NCI-H82 treated with DMSO at 0.1 percent for 48 hours (cell line): ENCODE measurements at regions not wholly inside any gene's neighbourhood (a gene's known extent, or its start where the extent isn't known, plus 50 kb on each side); places are given as distances from the start of the nearest gene placed in this dataset.

ENCODE experiments used
- DNase-seq: peaks from one replicate; lab custom pipeline; 2025; ENCODE audit not compliant: unreplicated experiment; lab: John Stamatoyannopoulos, UW

DNA sequence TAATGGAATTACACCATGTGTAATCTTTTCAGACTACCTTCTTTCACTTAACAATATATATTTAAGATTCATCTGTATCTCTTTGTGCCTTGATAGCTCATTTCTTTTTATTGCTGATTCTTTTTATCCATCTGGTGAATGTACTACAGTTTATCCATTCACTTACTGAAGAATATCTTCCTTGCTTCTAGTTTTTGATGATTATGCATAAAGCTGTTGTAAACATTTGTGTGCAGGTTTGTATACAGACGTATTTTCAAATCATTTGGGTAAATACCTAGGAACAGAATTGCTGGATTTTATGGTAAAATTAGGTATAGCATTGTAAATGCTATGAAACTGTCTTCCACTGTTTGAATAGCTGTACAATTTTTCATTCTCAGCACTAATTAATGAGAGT lies 592.6 kb upstream of the HS6ST1 start:
- no peak for DNase-seq

DNA sequence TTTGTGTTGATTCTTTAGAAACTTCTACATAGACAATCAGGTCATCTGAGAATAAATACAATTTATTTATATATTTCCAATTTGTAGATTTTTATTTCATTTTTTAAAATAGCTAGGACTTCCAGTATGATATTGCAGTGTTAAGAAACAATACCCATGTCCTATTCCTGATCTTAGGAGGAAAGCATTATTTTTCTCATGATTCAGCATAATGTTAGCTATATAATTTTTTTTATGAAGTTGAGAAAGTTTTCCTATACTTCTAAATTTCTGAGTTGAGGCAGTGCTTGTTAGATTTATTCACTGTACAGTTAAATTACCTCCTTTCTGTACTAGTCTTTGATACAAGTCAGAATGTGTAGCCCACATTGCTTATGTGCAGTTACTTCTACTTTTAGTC lies 595.7 kb upstream of the HS6ST1 start:
- no peak for DNase-seq

DNA sequence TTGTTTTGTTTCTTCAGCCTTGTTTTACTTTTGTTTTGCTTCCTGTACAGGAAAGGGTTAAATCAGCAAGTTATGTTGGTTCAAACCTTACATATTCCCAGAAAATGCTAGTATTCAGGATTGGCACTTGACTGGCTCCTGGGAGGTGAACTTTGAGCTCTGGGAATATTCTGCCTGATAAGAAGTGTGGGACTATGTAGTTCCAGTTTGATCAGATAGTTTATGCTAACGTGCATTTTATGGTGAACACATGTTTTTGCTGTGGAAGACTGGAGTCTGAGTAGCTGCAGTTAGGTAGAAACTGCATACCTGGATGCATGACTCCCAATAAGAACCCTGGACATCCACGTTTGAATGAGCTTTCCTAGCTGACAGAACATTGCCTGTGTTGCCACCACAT lies 603.1 kb upstream of the HS6ST1 start:
- DNase-seq: no peak

- no peak for DNase-seq
These were observed 603.5 kb upstream of the HS6ST1 start for GRCh38 chr2:128922154-128922553.

DNA sequence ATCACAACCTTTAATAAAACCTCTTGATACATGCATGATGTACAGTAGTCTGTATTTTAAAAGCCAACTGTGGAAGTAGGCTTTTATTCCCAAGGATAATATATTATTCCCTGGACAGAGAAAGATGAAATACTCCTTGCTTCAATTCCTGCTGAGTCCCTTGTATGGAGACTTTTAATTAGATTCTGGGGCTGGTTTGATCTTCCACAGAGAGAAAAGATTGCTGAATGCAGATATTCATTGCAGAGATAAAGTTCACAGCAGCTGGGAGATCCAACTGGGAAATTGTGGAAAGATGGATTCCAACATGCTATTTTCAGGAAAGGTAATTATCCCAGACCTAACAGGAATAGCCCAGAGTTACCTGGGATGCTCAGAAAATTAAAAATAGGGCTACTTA lies 607.0 kb upstream of the HS6ST1 start:
- no peak for DNase-seq

GRCh38 chr2:128930101-128930500 lies 611.4 kb upstream of the HS6ST1 start:
- no peak for DNase-seq

DNA sequence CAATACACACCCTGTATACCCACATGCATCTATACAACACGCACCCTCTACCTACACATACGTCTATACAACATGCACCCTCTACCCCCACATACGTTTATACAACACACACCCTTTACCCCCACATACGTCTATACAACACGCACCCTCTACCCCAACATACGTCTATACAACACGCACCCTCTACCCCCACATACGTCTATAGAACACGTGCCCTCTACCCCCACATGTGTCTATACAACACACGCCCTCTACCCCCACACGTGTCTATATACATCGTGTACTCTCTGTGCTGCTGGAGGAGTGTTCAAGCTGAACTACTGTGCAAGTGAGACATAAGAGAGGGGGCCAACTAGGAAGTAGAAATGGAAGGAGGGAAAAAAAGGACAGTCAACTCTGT lies 621.7 kb upstream of the HS6ST1 start:
- no peak for DNase-seq

DNA sequence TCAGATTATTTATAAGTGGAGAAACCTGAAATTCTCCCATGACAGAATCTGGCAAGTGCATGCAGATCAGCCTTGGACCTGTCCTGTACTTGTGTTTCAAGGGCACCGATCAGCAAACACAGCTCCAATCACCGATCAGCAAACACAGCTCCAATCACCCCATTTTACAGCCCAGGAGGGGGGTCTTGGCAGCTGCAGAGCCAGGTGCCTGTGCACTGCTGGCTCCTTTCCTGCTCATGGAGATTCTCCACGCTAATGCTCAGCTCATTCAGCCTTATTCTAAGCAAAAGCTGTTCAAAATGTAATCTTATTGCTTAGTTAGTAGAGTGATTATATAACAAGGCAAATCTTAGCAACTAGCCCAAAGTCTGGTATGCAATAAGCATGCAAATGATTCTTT lies 623.1 kb upstream of the HS6ST1 start:
- no peak for DNase-seq

DNA sequence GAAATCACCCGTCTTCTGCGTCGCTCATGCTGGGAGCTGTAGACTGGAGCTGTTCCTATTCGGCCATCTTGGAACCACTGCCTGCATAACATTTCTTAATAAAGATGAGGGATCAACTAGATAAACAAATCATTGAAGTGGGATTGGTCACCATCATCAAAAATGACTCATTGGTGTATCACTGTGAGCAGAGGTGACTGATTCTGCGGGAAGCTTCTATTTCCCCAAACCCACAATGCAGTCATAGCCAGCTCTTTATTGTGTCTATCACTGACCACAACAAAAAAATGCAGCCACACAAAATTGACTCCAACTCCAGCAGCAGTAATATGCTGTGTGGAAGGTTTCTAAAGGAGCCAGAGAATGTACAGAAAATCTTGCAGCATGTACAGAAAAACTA lies 630.7 kb upstream of the HS6ST1 start:
- DNase-seq: no peak

DNA sequence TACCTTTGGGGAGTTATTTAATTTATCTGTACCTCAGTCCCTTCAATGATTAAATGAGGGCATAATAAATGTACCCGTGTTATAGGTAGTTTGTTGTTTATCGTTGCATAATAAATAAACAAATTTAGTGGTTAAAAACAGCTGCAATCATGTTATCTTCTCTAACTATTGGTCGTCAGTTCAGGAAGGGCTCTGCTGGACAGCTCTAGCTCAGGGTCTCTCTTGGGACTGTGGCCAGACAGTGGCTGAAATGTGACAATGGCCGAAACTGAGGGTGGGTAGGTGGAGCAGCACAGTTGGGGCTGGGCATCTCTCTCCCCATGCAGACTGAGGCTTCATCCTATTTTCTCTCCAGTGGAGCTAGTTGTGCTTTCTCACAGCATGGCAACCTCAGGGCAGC lies 632.1 kb upstream of the HS6ST1 start:
- DNase-seq: no peak

GRCh38 chr2:128958241-128958640 lies 639.6 kb upstream of the HS6ST1 start:
- no peak for DNase-seq

- DNase-seq: no peak
These were observed 649.0 kb upstream of the HS6ST1 start for GRCh38 chr2:128967646-128968045.

DNA sequence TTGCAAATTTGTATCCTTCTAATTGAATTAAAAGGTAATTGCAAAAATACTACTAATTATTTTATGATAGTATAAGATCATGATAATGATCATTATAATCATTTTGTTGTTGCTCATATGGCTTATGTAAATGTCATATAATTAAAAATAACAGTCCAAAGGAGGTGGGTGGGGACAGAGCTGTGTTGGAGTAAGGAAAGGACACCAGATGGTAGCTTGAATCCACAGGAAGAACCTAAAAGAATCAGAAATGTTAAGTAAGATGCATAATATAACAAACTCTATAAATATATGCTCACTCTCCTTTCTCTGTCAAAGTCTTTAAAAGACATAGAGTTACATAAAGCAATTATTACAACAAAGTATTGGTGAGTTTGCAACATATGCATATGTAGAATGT lies 650.7 kb upstream of the HS6ST1 start:
- no peak for DNase-seq

- no peak for DNase-seq
These were observed 651.9 kb upstream of the HS6ST1 start for GRCh38 chr2:128970332-128971116.

DNA sequence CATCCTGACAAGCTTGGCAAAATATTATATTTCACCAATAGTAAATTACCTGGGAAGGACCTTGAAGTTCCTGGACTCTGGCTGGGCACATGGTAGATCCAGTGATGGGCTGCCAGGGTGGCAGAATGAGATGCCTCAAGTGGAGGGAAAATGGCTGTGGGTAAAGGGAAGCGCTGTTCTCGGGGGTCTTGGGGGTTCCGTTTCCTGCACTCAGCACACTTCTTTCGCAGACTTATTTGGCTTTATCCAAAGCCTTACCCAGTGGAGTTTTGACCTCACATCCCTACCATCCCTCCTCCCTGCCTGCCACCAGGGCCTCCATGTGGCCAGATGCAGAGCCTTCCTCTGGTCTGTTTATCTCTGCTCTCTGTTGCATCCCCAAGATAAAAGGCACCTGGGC lies 654.9 kb upstream of the HS6ST1 start:
- no peak for DNase-seq

- DNase-seq: no peak
These were observed 659.5 kb upstream of the HS6ST1 start for GRCh38 chr2:128978212-128978611.

- no peak for DNase-seq
These were observed 660.5 kb upstream of the HS6ST1 start for GRCh38 chr2:128979182-128979581.

GRCh38 chr2:128980475-128980874 lies 661.8 kb upstream of the HS6ST1 start:
- no peak for DNase-seq

DNA sequence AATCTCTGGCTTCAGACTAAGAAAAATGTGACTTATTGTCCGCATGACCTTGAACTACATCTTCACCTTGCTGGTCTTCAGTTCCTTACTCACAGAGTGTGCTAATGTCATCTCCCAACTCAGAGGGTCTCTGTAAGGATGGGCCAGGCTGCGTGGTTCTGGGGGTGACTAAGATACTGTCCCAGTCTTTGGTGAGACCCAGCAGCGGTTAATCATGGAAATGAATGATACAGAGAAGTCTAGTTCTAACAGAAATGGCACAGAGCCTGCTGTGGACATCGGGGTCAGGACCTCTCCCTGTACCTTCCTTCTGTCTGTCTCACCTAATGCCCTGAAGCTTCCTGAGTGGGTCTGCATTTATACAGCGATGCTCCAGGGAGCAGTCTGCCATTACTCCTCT lies 662.7 kb upstream of the HS6ST1 start:
- no peak for DNase-seq

GRCh38 chr2:128982001-128982400 lies 663.3 kb upstream of the HS6ST1 start:
- DNase-seq: no peak

DNA sequence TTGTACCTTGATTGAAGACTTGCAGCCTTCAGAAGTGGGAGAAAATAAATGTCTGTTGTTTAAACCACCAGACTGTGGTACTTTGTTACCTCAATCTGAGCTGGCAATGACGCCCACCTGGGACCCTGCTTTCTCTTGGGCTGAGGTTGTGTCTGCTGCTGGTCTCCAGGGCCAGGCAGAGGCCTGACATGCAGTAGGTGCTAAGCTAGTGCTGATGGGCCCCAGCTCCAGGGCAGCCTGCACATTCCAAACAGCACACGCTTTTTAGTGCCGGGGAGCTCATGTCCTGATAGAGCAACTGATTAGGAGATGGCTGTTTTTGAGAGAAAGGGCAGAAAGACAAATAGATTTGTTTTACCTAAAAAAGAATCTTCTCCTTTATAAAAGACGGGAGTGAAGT lies 664.0 kb upstream of the HS6ST1 start:
- no peak for DNase-seq

GRCh38 chr2:128983094-128983493 lies 664.4 kb upstream of the HS6ST1 start:
- no peak for DNase-seq

- no peak for DNase-seq
These were observed 665.4 kb upstream of the HS6ST1 start for GRCh38 chr2:128984081-128984480.
